ENCODE measurements at regions not wholly inside any gene's neighbourhood (a gene's known extent, or its start where the extent isn't known, plus 50 kb on each side); places are given as distances from the start of the nearest gene placed in this dataset.

GRCh38 chr11:45048313-45048841 lies 97.7 kb upstream of the TP53I11 start:
- DNase-seq: no peak
- no peak for ATAC-seq
- no peaks in the 10 kb centered on the region for H3K27me3 Mint-ChIP-seq (ENCODE audit: low read depth)
- peaks cover 7% of the 10 kb centered on the region for H3K9me3 Mint-ChIP-seq
- no peak overlapping the region for H3K4me3 Mint-ChIP-seq
- H3K36me3 Mint-ChIP-seq (ENCODE audit: insufficient read depth): no peaks in the 10 kb centered on the region
- peaks cover 7% of the 10 kb centered on the region for H3K4me1 Mint-ChIP-seq (ENCODE audit: low read depth)

- Mint-ChIP-seq H3K27me3 (ENCODE audit: low read depth) (no peaks in the 10 kb centered on the region), H3K4me1 (ENCODE audit: low read depth) (peaks cover 7% of the 10 kb centered on the region), H3K36me3 (ENCODE audit: insufficient read depth) (no peaks in the 10 kb centered on the region), H3K4me3 (no peak overlapping the region), H3K9me3 (peaks cover 7% of the 10 kb centered on the region)
- DNase-seq: no peak
- ATAC-seq: no peak
Measured at GRCh38 chr11:45048870-45049691, 97.4 kb upstream of the PRDM11 start.

GRCh38 chr11:45050111-45050510 lies 96.3 kb upstream of the PRDM11 start:
- H3K4me3 Mint-ChIP-seq: no peak overlapping the region
- peaks cover 7% of the 10 kb centered on the region for H3K4me1 Mint-ChIP-seq (ENCODE audit: low read depth)
- no peak for DNase-seq
- no peaks in the 10 kb centered on the region for H3K36me3 Mint-ChIP-seq (ENCODE audit: insufficient read depth)
- H3K27me3 Mint-ChIP-seq (ENCODE audit: low read depth): no peaks in the 10 kb centered on the region
- peaks cover 7% of the 10 kb centered on the region for H3K9me3 Mint-ChIP-seq
- no peak for ATAC-seq

GRCh38 chr11:45051621-45052020 lies 94.8 kb upstream of the PRDM11 start:
- peaks cover 7% of the 10 kb centered on the region for H3K9me3 Mint-ChIP-seq
- no peak overlapping the region for H3K4me3 Mint-ChIP-seq
- no peaks in the 10 kb centered on the region for H3K36me3 Mint-ChIP-seq (ENCODE audit: insufficient read depth)
- DNase-seq (no peak), ATAC-seq (no peak)
- H3K4me1 Mint-ChIP-seq (ENCODE audit: low read depth): no peaks in the 10 kb centered on the region
- H3K27me3 Mint-ChIP-seq (ENCODE audit: low read depth): no peaks in the 10 kb centered on the region

GRCh38 chr11:45052361-45052760 lies 94.1 kb upstream of the PRDM11 start:
- DNase-seq (no peak), ATAC-seq (no peak)
- Mint-ChIP-seq H3K9me3 (peaks cover 7% of the 10 kb centered on the region), H3K27me3 (ENCODE audit: low read depth) (no peaks in the 10 kb centered on the region), H3K36me3 (ENCODE audit: insufficient read depth) (no peaks in the 10 kb centered on the region), H3K4me3 (no peak overlapping the region), H3K4me1 (ENCODE audit: low read depth) (no peaks in the 10 kb centered on the region)

GRCh38 chr11:45053736-45054446 lies 92.5 kb upstream of the PRDM11 start:
- H3K4me3 Mint-ChIP-seq: no peak overlapping the region
- H3K4me1 Mint-ChIP-seq (ENCODE audit: low read depth): no peaks in the 10 kb centered on the region
- H3K9me3 Mint-ChIP-seq: peaks cover 7% of the 10 kb centered on the region
- no peak for ATAC-seq
- H3K36me3 Mint-ChIP-seq (ENCODE audit: insufficient read depth): no peaks in the 10 kb centered on the region
- H3K27me3 Mint-ChIP-seq (ENCODE audit: low read depth): no peaks in the 10 kb centered on the region
- DNase-seq: no peak

- Mint-ChIP-seq H3K36me3 (ENCODE audit: insufficient read depth) (no peaks in the 10 kb centered on the region), H3K4me3 (no peak overlapping the region), H3K9me3 (peaks cover 4% of the 10 kb centered on the region), H3K4me1 (ENCODE audit: low read depth) (no peaks in the 10 kb centered on the region), H3K27me3 (ENCODE audit: low read depth) (no peaks in the 10 kb centered on the region)
- no peak for ATAC-seq
- DNase-seq: no peak
Measured at GRCh38 chr11:45054956-45055355, 91.5 kb upstream of the PRDM11 start.

GRCh38 chr11:45056529-45056928 lies 89.9 kb upstream of the PRDM11 start:
- H3K27me3 Mint-ChIP-seq (ENCODE audit: low read depth): no peaks in the 10 kb centered on the region
- no peak for DNase-seq
- no peak for ATAC-seq
- no peaks in the 10 kb centered on the region for H3K4me1 Mint-ChIP-seq (ENCODE audit: low read depth)
- no peak overlapping the region for H3K4me3 Mint-ChIP-seq
- no peaks in the 10 kb centered on the region for H3K36me3 Mint-ChIP-seq (ENCODE audit: insufficient read depth)
- H3K9me3 Mint-ChIP-seq: no peaks in the 10 kb centered on the region

- DNase-seq: no peak
- no peak for ATAC-seq
- Mint-ChIP-seq H3K9me3 (no peaks in the 10 kb centered on the region), H3K4me3 (no peak overlapping the region), H3K36me3 (ENCODE audit: insufficient read depth) (no peaks in the 10 kb centered on the region), H3K4me1 (ENCODE audit: low read depth) (no peaks in the 10 kb centered on the region), H3K27me3 (ENCODE audit: low read depth) (no peaks in the 10 kb centered on the region)
Measured at GRCh38 chr11:45057938-45058646, 88.3 kb upstream of the PRDM11 start.

GRCh38 chr11:45058647-45058950 lies 87.8 kb upstream of the PRDM11 start:
- Mint-ChIP-seq H3K9me3 (peaks cover 2% of the 10 kb centered on the region), H3K36me3 (ENCODE audit: insufficient read depth) (no peaks in the 10 kb centered on the region), H3K27me3 (ENCODE audit: low read depth) (no peaks in the 10 kb centered on the region), H3K4me1 (ENCODE audit: low read depth) (no peaks in the 10 kb centered on the region), H3K4me3 (no peak overlapping the region)
- DNase-seq (no peak), ATAC-seq (no peak)

GRCh38 chr11:45060707-45061106 lies 85.7 kb upstream of the PRDM11 start:
- ATAC-seq (no peak), DNase-seq (no peak)
- H3K4me1 Mint-ChIP-seq (ENCODE audit: low read depth): no peaks in the 10 kb centered on the region
- H3K9me3 Mint-ChIP-seq: peaks cover 5% of the 10 kb centered on the region
- no peaks in the 10 kb centered on the region for H3K36me3 Mint-ChIP-seq (ENCODE audit: insufficient read depth)
- no peaks in the 10 kb centered on the region for H3K27me3 Mint-ChIP-seq (ENCODE audit: low read depth)
- no peak overlapping the region for H3K4me3 Mint-ChIP-seq

GRCh38 chr11:45061641-45062040 lies 84.8 kb upstream of the PRDM11 start:
- no peaks in the 10 kb centered on the region for H3K27me3 Mint-ChIP-seq (ENCODE audit: low read depth)
- DNase-seq (no peak), ATAC-seq (no peak)
- no peaks in the 10 kb centered on the region for H3K36me3 Mint-ChIP-seq (ENCODE audit: insufficient read depth)
- H3K4me3 Mint-ChIP-seq: no peak overlapping the region
- no peaks in the 10 kb centered on the region for H3K4me1 Mint-ChIP-seq (ENCODE audit: low read depth)
- peaks cover 5% of the 10 kb centered on the region for H3K9me3 Mint-ChIP-seq

- DNase-seq (no peak), ATAC-seq (no peak)
- Mint-ChIP-seq H3K36me3 (ENCODE audit: insufficient read depth) (no peaks in the 10 kb centered on the region), H3K4me1 (ENCODE audit: low read depth) (no peaks in the 10 kb centered on the region), H3K27me3 (ENCODE audit: low read depth) (no peaks in the 10 kb centered on the region), H3K9me3 (peaks cover 9% of the 10 kb centered on the region), H3K4me3 (no peak overlapping the region)
Measured at GRCh38 chr11:45062115-45062514, 84.3 kb upstream of the PRDM11 start.

GRCh38 chr11:45062974-45063635 lies 83.3 kb upstream of the PRDM11 start:
- Mint-ChIP-seq H3K27me3 (ENCODE audit: low read depth) (no peaks in the 10 kb centered on the region), H3K9me3 (peaks cover 9% of the 10 kb centered on the region), H3K4me1 (ENCODE audit: low read depth) (no peaks in the 10 kb centered on the region), H3K36me3 (ENCODE audit: insufficient read depth) (no peaks in the 10 kb centered on the region), H3K4me3 (no peak overlapping the region)
- no peak for ATAC-seq
- no peak for DNase-seq
